ENCODE measurements at regions not wholly inside any gene's neighbourhood (a gene's known extent, or its start where the extent isn't known, plus 50 kb on each side); places are given as distances from the start of the nearest gene placed in this dataset.
"Not testable (repeated sequence)": the region's sequence is repeated elsewhere in the genome, so short reads cannot be mapped to it uniquely, and the experiment has no call there.

DNA sequence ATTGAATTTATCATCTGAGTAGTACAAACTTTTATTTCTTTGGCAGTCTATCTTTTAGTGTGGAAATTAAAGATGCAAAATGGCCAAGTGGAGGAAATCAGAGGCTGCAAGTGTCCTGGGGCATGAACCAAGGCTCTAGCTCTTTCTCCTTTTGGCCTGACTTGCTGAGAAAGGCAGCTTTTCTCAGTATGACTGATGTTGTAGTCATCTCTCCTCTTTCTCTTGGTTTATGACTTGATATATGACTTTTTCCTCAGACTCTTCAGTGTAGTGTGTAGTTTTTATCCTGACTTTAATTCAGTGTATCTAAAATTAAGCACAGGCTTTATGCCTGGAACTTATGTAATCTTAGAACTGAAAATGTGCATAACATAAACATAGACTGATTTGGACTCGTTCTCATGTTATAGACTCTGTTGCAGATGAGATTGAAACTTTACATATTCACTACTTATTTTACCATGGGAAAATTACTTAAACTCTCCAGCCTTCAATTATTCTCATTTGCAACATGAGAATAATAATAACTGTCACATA lies 65.7 kb downstream of the SLITRK5 start:
- no peak for DNase-seq

DNA sequence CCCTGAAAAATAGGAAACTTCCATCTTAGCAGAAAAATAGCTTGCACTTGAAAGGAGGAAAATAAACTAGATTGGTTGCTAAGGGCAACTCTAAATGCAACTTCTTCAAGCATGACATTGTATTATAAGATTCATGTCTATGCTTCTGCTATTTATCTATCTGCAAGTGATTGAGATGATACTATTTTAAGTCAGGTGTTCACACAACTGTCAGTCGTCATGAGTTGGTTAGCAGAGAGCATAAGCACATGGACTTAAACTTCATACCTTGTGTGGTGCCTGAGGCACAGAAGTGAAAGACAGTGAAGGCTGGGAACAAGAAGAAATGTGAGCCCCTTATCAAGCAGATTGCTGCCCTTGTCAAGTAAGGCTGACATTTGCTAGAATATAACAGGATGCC lies 82.9 kb downstream of the SLITRK5 start:
- no peak for DNase-seq

DNA sequence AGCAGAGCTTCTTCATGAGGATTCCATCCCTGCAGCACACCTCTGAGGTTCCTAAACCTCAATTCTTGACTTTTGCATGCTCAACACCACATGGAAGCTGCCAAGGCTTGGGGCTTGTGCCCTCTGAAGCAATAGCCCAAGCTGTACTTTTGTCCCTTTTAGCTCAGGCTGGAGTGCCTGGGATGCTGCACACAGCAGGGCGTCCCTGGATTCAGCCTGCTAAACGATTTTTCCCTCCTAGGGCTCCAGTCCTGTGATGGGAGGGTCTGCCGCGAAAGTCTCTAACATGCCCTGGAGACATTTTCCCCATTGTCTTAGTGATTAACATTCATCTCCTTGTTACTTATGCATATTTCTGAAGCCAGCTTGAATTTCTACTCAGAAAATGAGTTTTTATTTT lies 98.3 kb downstream of the SLITRK5 start:
- DNase-seq: no peak

DNA sequence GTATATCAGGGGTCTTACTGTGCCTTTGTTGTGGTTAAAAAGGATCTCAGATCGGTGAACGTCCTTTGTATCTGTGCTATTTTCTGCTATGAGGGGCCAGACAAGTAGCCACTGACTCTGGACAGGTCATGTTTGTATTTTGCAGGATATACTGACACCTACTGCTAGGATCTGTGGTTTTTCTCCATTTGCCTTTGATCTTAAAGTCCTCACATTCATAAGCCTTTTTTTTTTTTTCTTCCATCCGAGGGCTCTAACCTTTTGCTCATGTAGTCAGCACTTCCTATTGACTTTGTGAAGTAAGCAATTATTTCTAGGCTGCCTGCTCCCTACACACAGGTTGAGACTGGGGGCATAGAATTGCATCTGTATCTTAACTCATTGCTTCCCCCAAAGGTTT lies 106.2 kb downstream of the SLITRK5 start:
- no peak for DNase-seq

DNA sequence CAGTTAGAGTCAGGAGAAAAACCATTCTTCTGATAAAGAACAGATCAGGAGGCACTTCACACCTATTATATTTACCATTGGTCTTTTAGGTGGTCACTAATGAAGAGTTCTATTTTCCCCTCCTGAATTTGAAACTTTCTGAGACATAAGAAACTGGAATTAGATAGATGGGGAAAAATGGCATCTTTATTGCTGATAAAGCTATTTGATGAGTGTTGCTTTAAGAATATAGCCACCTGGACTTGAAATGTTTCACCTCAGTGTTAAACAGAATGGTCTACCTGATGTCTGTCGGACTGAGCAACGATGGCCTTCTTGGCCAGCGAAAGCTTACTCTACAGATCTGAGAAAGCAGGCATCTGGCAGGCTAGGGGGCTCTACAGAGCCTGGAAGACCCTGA lies 107.0 kb downstream of the SLITRK5 start:
- DNase-seq: no peak

DNA sequence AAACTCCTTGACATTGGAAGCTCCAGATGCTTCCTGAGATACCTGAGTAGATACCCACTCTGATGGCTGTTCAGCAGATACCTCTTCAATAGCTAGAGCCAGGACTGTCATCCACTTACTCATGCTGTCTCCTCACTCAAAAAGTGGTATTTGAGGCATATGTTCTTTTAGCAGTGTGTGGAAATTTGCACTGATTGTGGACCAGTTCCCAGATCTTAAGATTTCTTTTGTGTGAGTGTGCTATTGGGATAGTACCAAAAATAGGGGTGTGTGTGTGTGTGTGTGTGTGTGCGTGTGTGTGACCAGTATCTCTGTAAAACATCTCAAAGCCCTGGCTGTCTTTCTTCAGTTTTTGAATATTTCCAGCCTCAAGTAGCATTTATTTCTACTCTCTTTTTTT lies 108.3 kb downstream of the SLITRK5 start:
- DNase-seq: no peak

DNA sequence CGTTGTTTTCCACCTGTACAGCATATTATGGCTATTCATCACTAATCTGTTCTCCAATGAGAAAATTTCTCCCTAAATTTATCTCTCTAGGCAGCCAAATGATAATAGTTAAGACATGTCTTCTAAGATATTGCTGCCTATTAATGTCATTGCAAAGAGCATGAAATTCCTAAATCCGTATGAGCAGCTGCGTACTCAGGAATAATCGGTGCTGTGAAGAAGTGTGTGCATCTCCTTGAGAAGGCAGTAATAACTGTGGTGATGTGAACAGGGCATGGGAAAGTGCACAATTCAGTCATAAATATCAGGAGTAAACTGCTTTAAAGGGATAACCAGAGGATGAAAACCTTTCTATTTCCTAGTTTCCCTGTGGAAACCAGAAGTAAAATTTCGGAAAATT lies 112.2 kb downstream of the SLITRK5 start:
- DNase-seq: no peak

DNA sequence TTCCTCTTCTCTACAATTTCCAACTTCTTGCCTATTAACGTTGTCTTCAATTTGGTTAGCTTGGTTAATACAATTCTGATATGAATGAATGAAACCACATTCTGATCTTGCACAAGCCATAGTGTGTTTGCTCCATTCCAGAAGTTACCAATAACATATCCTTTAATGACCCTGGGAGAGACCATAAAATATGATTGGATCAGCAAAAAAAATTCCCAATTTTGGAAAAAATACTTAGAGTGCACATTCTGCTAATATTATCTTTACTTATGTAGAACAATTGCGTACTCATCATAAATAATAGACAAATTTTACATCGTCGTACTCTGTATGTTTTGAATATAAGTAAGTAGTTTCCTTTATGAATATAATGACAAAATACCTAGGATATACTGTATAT lies 117.2 kb downstream of the SLITRK5 start:
- DNase-seq: no peak

DNA sequence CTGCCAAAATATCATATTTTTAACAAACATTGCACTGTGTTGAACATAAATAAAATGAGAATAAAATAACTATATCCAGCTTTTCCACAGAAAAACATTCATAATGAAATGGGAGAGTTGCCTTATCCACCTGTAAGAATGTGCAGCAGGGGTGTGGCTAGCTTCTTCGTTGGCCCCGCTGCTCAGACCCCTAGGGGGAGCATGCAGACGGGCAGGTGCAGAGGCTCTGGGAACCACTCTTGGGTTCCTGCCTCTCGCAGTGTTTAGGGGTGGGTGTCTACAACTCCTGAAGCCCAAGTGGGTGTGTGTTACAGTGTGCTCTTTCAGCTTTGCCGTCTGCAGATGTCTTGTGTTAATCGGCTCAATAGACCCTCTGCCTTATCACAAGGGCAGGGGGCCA lies 121.7 kb downstream of the SLITRK5 start:
- no peak for DNase-seq

DNA sequence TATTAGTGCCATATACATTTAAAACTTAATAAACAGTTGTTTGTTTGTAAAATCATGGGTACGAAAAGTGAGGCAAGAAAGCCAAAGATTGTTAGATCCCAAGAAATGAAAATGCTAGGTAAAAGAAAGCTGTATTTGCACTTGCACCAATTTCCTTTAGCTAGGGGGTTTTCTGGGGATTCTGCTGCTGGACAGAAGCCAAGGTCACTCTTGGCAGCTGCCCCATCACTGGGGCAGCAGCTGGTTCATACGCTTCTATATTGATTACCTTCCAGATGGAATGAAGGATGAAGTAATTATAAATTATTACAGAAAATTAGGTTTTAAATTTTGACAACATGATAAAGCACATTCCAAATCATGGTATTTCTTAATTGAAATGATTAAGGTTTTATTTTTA lies 127.4 kb downstream of the SLITRK5 start:
- DNase-seq: no peak

DNA sequence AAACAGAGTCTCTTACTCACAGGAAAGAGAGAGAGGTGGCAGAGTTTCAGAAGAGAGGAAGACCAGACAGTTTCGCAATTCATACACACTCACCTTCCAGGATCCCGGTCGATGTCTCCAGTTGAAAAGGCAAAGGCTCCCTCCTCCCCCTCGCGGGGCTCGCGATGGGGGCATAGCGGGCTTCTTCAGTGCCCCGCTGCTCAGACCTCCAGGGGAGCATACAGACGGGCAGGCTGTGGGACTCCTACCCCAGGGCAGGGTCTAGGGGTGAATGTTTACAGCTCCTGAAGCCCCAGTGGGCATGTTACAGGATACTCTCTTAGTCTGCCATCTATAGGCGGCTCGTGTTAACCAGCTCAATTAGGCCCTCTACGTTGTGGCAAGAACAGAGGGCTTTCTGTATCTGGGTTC lies 139.2 kb downstream of the SLITRK5 start:
- no peak for DNase-seq

DNA sequence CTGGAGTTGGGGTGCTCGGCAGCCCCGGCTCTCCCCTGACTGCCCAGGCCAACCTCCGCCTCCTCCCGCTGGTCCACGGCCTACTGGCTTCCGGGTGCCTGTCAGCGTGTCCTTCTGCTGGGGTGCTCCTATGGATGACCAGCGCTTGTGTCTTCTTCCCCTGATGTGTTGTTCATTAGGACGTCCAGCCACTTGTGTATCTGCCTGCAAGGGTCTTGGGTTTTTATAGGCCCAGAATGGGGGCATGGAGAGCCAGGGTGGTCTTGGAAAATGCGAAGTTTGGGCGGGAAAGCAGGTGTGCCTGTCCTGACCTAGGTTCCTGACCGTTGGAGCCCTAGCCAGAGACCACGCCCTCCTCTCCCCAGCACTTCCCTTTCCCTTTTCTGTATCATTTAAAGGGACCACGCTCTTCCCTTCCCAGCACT lies 139.8 kb downstream of the SLITRK5 start:
- no peak for DNase-seq

DNA sequence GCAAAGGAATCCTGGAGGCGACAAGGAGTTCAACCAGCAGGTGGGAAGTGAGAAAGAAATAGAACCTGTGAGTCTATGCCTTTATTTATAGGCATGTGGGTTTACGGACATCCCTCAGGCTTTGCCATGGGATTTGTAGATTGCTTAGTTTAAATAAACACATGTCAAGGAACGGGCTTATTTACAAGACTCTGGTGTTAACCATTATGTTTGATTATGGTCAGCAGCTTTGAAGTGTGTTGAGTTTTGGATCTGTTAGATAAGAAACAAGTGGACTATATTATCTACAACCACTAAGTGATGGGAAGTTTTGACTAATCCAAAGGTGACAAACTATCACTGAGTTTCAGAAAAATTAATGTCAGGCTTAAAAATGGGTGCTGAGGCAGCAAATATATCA lies 143.2 kb downstream of the SLITRK5 start:
- no peak for DNase-seq

DNA sequence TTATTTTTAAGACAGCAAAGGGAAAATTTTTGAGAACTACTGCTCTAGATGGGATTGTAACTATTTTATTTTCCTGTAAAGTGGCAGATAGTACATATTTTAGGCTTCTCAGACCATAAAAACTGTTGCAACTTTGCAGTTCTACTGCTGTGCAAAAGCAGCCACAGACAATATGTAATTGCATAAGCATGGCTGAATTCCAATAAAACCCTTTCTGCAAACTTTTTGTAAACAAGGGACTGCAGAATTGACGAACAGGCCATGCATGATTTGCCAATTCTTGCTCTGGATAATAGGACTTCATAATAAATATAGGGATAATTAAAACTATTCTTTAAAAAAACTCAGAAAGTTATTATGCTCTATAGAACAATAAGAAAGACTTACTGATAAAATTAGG lies 149.1 kb downstream of the SLITRK5 start:
- no peak for DNase-seq

DNA sequence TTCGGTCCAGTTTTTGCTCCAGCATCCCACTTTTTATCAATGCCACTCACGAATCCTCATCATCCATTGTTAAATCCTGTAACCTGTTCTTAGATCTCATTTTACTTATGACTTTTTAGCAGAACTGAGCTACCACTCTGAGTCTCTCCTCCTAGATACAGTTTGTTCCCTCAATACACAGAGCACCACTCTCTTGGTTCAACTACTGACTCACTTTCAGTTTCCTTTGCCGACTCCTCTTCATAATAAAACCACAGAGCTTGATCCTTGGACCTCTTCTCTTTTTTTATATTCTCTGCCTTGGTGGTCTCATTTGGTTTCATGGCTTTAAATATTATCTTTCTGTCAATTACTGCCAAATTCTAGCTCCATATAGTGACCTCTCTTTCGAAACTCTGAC lies 150.3 kb downstream of the SLITRK5 start:
- no peak for DNase-seq

DNA sequence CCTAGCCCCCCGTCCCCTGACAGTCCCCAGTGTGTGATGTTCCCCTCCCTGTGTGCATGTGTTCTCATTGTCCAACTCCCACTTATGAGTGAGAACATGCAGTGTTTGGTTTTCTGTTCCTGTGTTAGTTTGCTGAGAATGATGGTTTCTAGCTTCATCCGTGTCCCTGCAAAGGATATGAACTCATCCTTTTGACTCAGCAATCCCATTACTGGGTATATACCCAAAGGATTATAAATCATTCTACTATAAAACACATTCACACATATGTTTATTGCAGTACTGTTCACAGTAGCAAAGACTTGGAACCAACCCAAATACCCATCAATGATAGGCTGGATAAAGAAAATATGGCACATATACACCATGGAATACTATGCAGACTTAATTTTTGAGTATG lies 155.1 kb downstream of the SLITRK5 start:
- not testable (repeated sequence) for DNase-seq

DNA sequence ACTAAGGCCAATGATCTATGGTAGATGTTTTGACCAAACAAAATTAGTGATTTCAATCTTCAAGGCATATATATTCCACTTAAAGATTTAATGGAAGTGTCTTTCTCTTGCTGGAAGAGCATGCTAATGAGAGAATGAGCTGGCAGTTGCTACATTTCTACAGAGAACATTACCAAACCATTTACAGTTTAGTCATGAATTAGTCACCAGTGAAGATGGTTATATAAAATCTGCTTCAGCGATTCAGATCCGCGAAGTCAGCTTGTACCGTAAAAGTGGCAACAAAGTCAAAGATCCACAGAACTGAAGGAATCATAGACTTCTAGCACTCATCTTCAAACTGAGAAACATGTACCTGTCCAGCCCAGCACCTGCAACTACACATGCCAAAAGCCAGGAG lies 156.3 kb downstream of the SLITRK5 start:
- DNase-seq: no peak

DNA sequence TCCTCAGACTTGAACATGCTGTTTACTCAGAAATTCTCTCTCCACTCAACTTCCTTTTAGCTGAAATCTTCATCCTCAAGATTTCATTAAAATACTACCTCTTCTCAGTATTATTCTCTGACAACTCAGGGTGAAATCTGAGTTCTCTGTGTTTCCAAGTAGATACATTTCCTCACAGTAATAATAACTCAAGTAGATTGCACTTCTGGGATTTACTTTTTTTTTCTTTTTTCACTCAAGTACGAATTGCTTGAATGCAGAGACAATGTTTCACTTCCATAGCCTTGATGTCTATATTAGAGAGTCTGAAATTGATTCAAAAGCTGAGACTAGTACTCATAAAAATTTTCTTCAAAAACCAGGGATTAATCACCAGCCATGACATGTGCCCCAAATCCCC lies 166.4 kb downstream of the SLITRK5 start:
- DNase-seq: no peak

DNA sequence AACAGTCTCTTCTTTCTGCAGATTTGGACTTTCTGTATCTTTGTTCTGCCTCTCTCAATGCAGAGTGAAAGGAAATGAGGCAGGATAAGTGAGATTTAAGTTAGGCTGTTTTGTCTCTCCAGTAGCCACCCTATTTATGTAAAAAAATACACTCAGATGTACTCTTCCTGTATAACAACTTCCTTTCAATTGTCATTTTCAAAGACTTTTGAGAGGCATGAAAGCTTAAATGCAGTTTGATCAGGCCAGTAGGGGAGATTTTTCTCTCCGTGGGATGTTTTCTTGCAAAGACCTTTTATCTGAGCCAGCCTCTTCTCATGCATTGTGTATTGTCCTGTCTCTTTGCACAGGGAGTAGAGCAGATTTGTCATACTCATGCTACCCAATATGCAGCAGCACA lies 166.8 kb downstream of the SLITRK5 start:
- no peak for DNase-seq

DNA sequence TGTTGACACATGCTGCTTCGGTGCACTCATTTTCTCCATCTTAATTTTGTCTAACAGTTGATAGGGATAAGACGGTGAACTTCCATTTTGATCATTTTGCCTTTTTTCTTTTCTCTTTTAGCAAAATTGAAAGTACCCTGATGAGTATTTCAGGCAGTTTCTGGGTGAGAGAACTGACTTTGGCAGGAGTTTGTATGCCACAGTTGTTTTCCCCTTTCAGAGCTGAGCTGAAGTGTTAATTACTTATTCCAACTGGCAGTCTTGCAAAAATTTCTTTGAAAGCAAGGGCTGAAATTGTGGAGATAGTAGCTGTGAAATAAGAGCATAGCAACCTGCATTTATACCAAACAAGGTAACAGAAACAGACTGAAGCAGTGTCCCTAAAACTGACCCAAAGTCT lies 180.2 kb downstream of the SLITRK5 start:
- no peak for DNase-seq

DNA sequence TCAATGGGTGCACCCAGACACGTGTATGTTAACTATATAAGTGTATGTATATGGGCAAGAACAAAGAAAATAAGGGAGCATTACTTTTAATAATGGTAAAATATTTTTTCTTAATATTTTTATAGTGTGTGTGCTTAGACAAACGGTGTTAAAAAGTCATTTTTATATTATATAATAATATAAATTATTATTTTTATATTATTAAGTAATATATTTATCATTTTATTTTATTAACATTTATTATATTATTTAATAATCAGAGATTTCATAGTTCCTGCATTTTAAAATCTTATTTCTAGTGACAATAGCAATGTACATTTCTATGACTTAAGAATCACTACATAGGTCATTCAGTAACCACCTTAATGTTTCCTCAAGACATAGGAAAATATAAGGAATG lies 184.4 kb downstream of the SLITRK5 start:
- no peak for DNase-seq

DNA sequence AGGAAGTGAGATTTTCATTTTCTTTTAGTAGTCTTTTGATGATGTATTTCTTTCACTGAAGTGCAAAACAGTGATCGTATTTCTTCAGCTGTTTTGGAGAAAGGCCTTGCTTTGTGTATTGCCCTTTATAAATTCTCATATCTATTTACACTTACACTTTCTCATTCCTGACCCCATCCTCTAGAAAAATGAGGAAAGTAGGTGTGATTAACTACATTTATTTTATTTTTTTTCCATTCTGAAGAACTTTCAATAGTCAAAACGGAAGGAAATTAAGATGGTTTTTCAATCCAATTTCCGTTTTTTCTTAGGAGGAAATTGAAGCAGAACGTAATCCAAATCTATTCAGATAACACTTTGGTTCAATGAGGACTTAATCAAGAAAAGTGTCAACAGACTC lies 188.1 kb downstream of the SLITRK5 start:
- DNase-seq: no peak

DNA sequence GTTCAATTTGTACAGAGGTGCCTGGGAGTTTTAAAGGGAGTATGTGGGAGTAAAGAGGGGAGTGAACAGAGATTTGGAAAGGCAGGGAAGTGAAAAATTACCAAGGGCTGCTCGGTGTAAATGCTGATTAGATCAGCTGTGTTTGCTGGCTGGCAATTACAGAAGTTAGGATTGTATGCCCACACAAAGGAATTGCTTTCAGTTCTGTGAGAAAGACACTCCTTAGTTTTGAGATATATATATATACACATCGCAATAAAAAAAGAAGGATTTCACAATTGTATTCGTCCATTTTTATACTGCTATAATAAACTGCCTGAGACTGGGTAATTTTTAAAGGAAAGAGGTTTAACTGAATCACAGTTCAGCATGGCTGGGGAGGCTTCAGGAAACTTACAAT lies 196.3 kb downstream of the SLITRK5 start:
- no peak for DNase-seq

DNA sequence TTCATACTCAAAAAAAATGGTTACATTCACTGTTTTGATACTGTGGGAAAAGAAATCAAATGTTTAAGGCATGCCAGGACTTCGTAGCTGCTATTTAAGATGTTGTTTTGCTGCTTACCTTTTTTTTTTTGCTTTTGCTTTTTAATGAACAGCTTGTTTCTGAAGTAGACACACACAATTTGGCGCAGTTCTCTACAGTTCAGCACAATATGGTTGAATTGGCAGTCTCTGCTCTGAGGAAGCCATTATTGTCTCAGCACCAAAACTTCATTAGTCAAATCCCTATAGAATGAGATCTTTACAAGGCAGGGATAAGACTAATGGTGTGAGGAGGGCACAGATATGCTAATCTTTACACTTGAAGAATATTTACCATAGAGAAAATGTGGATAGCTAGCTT lies 197.6 kb downstream of the SLITRK5 start:
- no peak for DNase-seq

DNA sequence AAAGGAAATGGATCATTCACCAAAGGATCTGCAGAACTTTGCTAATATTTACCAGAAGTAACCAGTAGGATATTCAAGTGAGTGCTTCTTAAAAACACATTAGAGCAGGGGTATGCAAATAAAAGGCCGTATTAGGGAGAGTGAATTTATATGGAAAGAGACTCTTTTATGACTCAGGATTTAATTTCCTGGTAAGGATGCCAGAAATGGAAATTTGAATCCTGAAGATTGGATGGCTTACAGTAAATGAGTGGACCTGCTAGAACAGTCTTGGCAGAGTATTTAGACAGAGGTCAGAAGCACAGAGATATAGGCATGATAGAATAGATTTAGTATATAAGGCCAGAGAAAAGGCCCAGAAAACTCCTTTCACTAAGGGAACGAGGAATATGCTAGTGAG lies 201.6 kb downstream of the SLITRK5 start:
- no peak for DNase-seq

DNA sequence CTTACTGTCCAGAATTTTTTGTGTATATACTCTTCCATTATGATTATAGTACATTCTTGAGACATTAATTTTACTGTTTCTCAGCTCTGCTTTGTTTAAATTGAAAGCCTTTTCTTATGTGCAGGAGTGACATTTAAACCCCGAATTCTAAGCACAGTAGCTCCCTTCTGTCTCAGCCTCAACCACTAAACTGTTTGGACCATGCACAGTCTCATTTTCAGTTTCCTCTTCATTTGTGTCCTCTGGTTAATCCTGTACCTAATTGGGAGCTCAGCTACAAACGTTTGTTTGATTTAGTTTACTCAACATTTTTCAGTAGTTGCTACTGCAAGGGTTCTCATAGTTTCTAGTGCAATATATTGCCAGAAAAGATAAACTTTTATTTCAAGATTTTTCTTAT lies 206.3 kb downstream of the SLITRK5 start:
- DNase-seq: no peak
